PC-9 (cell line): ENCODE measurements at regions not wholly inside any gene's neighbourhood (a gene's known extent, or its start where the extent isn't known, plus 50 kb on each side); places are given as distances from the start of the nearest gene placed in this dataset.

Experiments
- CTCF ChIP-seq: fragments of 200-600 bp; sonication (generic); conservative IDR thresholded peaks from 2 replicates; pipeline ENCODE4 v1.6.1; 2017; ENCODE audit warnings: mixed run types, antibody characterized with exemption, mild to moderate bottlenecking, moderate library complexity
- EZH2 ChIP-seq: fragments of 200-600 bp; sonication (generic); IDR thresholded peaks from 2 replicates; pipeline ENCODE4 v1.8.0; 2017; ENCODE audit warnings: antibody characterized with exemption, low read depth

- TF ChIP-seq CTCF = no peak
- no peak for TF ChIP-seq EZH2
These were observed 234.1 kb upstream of the ACTBL2 start for GRCh38 chr5:57716661-57717060.
